Progenitor cell of endocrine pancreas (in vitro differentiated cells): ENCODE measurements at regions not wholly inside any gene's neighbourhood (a gene's known extent, or its start where the extent isn't known, plus 50 kb on each side); places are given as distances from the start of the nearest gene placed in this dataset.

Source experiments
- DNase-seq: peaks from one replicate; pipeline ENCODE4 v3.0.0; 2021; ENCODE audit warnings: low spot score; ENCODE audit not compliant: unreplicated experiment
- H3K27ac Mint-ChIP-seq: 2 replicates; pipeline ENCODE4 v1.8.0; 2021; ENCODE audit warnings: mild to moderate bottlenecking, moderate library complexity, mixed read lengths
- H3K27me3 Mint-ChIP-seq: 2 replicates; pipeline ENCODE4 v1.8.0; 2021; ENCODE audit warnings: mixed read lengths
- H3K36me3 Mint-ChIP-seq: 2 replicates; pipeline ENCODE4 v1.8.0; 2022; ENCODE audit warnings: mixed read lengths; ENCODE audit not compliant: insufficient read depth
- H3K4me1 Mint-ChIP-seq: 2 replicates; pipeline ENCODE4 v1.8.0; 2021; ENCODE audit warnings: low read depth, mixed read lengths
- H3K4me3 Mint-ChIP-seq: 2 replicates; pipeline ENCODE4 v1.8.0; 2021; ENCODE audit warnings: low read depth, mild to moderate bottlenecking, moderate library complexity, mixed read lengths
- H3K9me3 Mint-ChIP-seq: 2 replicates; pipeline ENCODE4 v1.8.0; 2021; ENCODE audit warnings: low read depth, mixed read lengths
- CTCF ChIP-seq: fragments of 200-600 bp; sonication (generic); IDR thresholded peaks from one replicate; pipeline ENCODE4 v1.5.0; 2021; ENCODE audit warnings: antibody characterized with exemption, mild to moderate bottlenecking; ENCODE audit not compliant: unreplicated experiment

- Mint-ChIP-seq H3K4me1 (no peaks in the 10 kb centered on the region), H3K4me3 (no peak overlapping the region), H3K9me3 (peaks cover 8% of the 10 kb centered on the region), H3K27me3 (no peaks in the 10 kb centered on the region), H3K27ac (no peak overlapping the region), H3K36me3 (no peaks in the 10 kb centered on the region)
- no peak for TF ChIP-seq CTCF
- no peak for DNase-seq
Observed at GRCh38 chr5:162512935-162513565, 445.5 kb downstream of the GABRG2 start.

GRCh38 chr5:162514116-162514515, 446.5 kb downstream of the GABRG2 start:
- Mint-ChIP-seq H3K27ac (no peak overlapping the region), H3K9me3 (peaks cover 11% of the 10 kb centered on the region), H3K4me3 (no peak overlapping the region), H3K36me3 (no peaks in the 10 kb centered on the region), H3K4me1 (no peaks in the 10 kb centered on the region), H3K27me3 (no peaks in the 10 kb centered on the region)
- TF ChIP-seq CTCF = no peak
- no peak for DNase-seq

GRCh38 chr5:162520878-162521277, 453.3 kb downstream of the GABRG2 start:
- no peaks in the 10 kb centered on the region for H3K27me3 Mint-ChIP-seq
- no peak overlapping the region for H3K4me3 Mint-ChIP-seq
- no peaks in the 10 kb centered on the region for H3K4me1 Mint-ChIP-seq
- H3K36me3 Mint-ChIP-seq = no peaks in the 10 kb centered on the region
- H3K9me3 Mint-ChIP-seq = peaks cover 7% of the 10 kb centered on the region
- DNase-seq = no peak
- no peak for TF ChIP-seq CTCF
- no peak overlapping the region for H3K27ac Mint-ChIP-seq

GRCh38 chr5:162529209-162529608, 461.6 kb downstream of the GABRG2 start:
- H3K36me3 Mint-ChIP-seq = no peaks in the 10 kb centered on the region
- H3K27me3 Mint-ChIP-seq = no peaks in the 10 kb centered on the region
- no peak for DNase-seq
- no peak overlapping the region for H3K4me3 Mint-ChIP-seq
- no peak overlapping the region for H3K27ac Mint-ChIP-seq
- no peaks in the 10 kb centered on the region for H3K9me3 Mint-ChIP-seq
- TF ChIP-seq CTCF = no peak
- no peaks in the 10 kb centered on the region for H3K4me1 Mint-ChIP-seq

GRCh38 chr5:162529886-162530285, 462.3 kb downstream of the GABRG2 start:
- Mint-ChIP-seq H3K4me3 (no peak overlapping the region), H3K27ac (no peak overlapping the region), H3K4me1 (no peaks in the 10 kb centered on the region), H3K9me3 (no peaks in the 10 kb centered on the region), H3K36me3 (no peaks in the 10 kb centered on the region), H3K27me3 (no peaks in the 10 kb centered on the region)
- TF ChIP-seq CTCF = no peak
- DNase-seq = no peak
